Nephron (organoid): ENCODE measurements at regions not wholly inside any gene's neighbourhood (a gene's known extent, or its start where the extent isn't known, plus 50 kb on each side); places are given as distances from the start of the nearest gene placed in this dataset.

Source experiments
- H3K27ac Mint-ChIP-seq, 3 experiments: 2 replicates each; pipeline ENCODE4 v1.8.0; 2020; ENCODE audit warnings: mixed read lengths in 3 of 3, mild to moderate bottlenecking in 2 of 3, moderate library complexity in 1 of 3
- H3K27me3 Mint-ChIP-seq: 2 replicates; pipeline ENCODE4 v1.8.0; 2021; ENCODE audit warnings: low read depth, mild to moderate bottlenecking, moderate library complexity, mixed read lengths
- H3K36me3 Mint-ChIP-seq: 2 replicates; pipeline ENCODE4 v1.8.0; 2020; ENCODE audit warnings: low read depth, mixed read lengths
- H3K4me1 Mint-ChIP-seq: 2 replicates; pipeline ENCODE4 v1.8.0; 2020; ENCODE audit warnings: mixed read lengths
- H3K4me3 Mint-ChIP-seq, 3 experiments: 2 replicates each; pipeline ENCODE4 v1.8.0; 2020; ENCODE audit warnings: mild to moderate bottlenecking in 3 of 3, mixed read lengths in 3 of 3, moderate library complexity in 2 of 3
- H3K9me3 Mint-ChIP-seq: 2 replicates; pipeline ENCODE4 v1.8.0; 2020; ENCODE audit warnings: mixed read lengths
- CTCF ChIP-seq, 3 experiments: fragments of 200-600 bp; sonication (generic); IDR thresholded peaks; one replicate each; pipeline ENCODE4 v1.5.0; 2021; ENCODE audit warnings: antibody characterized with exemption in 3 of 3; ENCODE audit not compliant: unreplicated experiment in 3 of 3

GRCh38 chr3:34020726-34021680, 222.6 kb downstream of the PDCD6IP start:
- Mint-ChIP-seq H3K36me3 (no peaks in the 10 kb centered on the region), H3K27ac (peak overlapping the region in 1 of 3 experiments; percentile 4), H3K4me1 (peaks cover 8% of the 10 kb centered on the region), H3K27me3 (no peaks in the 10 kb centered on the region), H3K4me3 (no peak overlapping the region), H3K9me3 (no peaks in the 10 kb centered on the region)
- no peak for TF ChIP-seq CTCF (IDR thresholded peaks at IDR 0.05; ENCODE audit: unreplicated experiment in 3 of 3)

GRCh38 chr3:34022147-34022546, 223.7 kb downstream of the PDCD6IP start:
- Mint-ChIP-seq H3K27me3 (no peaks in the 10 kb centered on the region), H3K27ac (no peak overlapping the region), H3K9me3 (no peaks in the 10 kb centered on the region), H3K4me1 (peaks cover 8% of the 10 kb centered on the region), H3K36me3 (no peaks in the 10 kb centered on the region), H3K4me3 (no peak overlapping the region)
- no peak for TF ChIP-seq CTCF (IDR thresholded peaks at IDR 0.05; ENCODE audit: unreplicated experiment in 3 of 3)

GRCh38 chr3:34024447-34025240, 226.2 kb downstream of the PDCD6IP start:
- no peak overlapping the region for H3K4me3 Mint-ChIP-seq
- TF ChIP-seq CTCF (IDR thresholded peaks at IDR 0.05; ENCODE audit: unreplicated experiment in 3 of 3), result no peak
- H3K4me1 Mint-ChIP-seq, result peaks cover 8% of the 10 kb centered on the region
- H3K27me3 Mint-ChIP-seq, result no peaks in the 10 kb centered on the region
- no peaks in the 10 kb centered on the region for H3K36me3 Mint-ChIP-seq
- H3K9me3 Mint-ChIP-seq, result no peaks in the 10 kb centered on the region
- no peak overlapping the region for H3K27ac Mint-ChIP-seq

- H3K27ac Mint-ChIP-seq, result no peak overlapping the region
- H3K36me3 Mint-ChIP-seq, result no peaks in the 10 kb centered on the region
- no peak overlapping the region for H3K4me3 Mint-ChIP-seq
- H3K27me3 Mint-ChIP-seq, result no peaks in the 10 kb centered on the region
- TF ChIP-seq CTCF (IDR thresholded peaks at IDR 0.05; ENCODE audit: unreplicated experiment in 3 of 3), result no peak
- peaks cover 4% of the 10 kb centered on the region for H3K9me3 Mint-ChIP-seq
- no peaks in the 10 kb centered on the region for H3K4me1 Mint-ChIP-seq
These were observed 235.4 kb downstream of the PDCD6IP start for GRCh38 chr3:34033839-34034238.

- H3K4me3 Mint-ChIP-seq, result no peak overlapping the region
- H3K27me3 Mint-ChIP-seq, result no peaks in the 10 kb centered on the region
- H3K4me1 Mint-ChIP-seq, result no peaks in the 10 kb centered on the region
- H3K36me3 Mint-ChIP-seq, result no peaks in the 10 kb centered on the region
- no peak overlapping the region for H3K27ac Mint-ChIP-seq
- no peak for TF ChIP-seq CTCF (IDR thresholded peaks at IDR 0.05; ENCODE audit: unreplicated experiment in 3 of 3)
- peaks cover 4% of the 10 kb centered on the region for H3K9me3 Mint-ChIP-seq
These were observed 236.4 kb downstream of the PDCD6IP start for GRCh38 chr3:34034840-34035239.
